IMR-90 (cell line): ENCODE measurements at regions not wholly inside any gene's neighbourhood (a gene's known extent, or its start where the extent isn't known, plus 50 kb on each side); places are given as distances from the start of the nearest gene placed in this dataset.

Experiments used
- ATAC-seq: fragments of 200-7000 bp; cut with Tn5 transposase; 2 replicates; pipeline ENCODE4 v1.9.1; 2020; ENCODE audit warnings: low read depth, mild to moderate bottlenecking, moderate library complexity
- BruUV-seq: library from RNA; stranded (reverse); fragments of 400-500 nt; replicated peaks from 2 replicates; lab custom pipeline; 2021; lab: Mats Ljungman, UMichigan
- CTCF ChIA-PET: fragments of 300-600 bp; formaldehyde crosslinking; extraction: SDS; loops from one replicate; lab custom pipeline; 2021; ENCODE audit warnings: antibody characterized with exemption; lab: Yijun Ruan, JAX
- POLR2A ChIA-PET: fragments of 300-600 bp; sonication (Branson Sonifier 250); formaldehyde crosslinking; loops from one replicate; lab custom pipeline; 2022; ENCODE audit warnings: antibody characterized with exemption; ENCODE audit not compliant: unreplicated experiment; lab: Charles Lee
- DNase-seq: peaks from one replicate; pipeline ENCODE4 v3.0.0; 2013
- H2AFZ ChIP-seq: replicated peaks from 2 replicates; pipeline ENCODE3; 2013; ENCODE audit warnings: low read length, mild to moderate bottlenecking; ENCODE audit not compliant: poor library complexity
- H2AK5ac ChIP-seq: 2 replicates; pipeline ENCODE4 v1.6.1; 2013; ENCODE audit warnings: low read depth, low read length, inconsistent platforms
- H2AK9ac ChIP-seq: replicated peaks from 2 replicates; pipeline ENCODE3; 2013; ENCODE audit warnings: mild to moderate bottlenecking, low read depth, low read length, moderate library complexity; ENCODE audit not compliant: poor library complexity
- H2BK120ac ChIP-seq: 2 replicates; pipeline ENCODE4 v1.6.1; 2013; ENCODE audit warnings: low read depth, low read length, inconsistent platforms
- H2BK15ac ChIP-seq: 3 replicates; pipeline ENCODE4 v1.6.1; 2013; ENCODE audit warnings: low read depth, low read length, inconsistent platforms
- H2BK20ac ChIP-seq: 2 replicates; pipeline ENCODE4 v1.6.1; 2013; ENCODE audit warnings: low read depth, mild to moderate bottlenecking, inconsistent platforms, low read length, moderate library complexity
- H2BK5ac ChIP-seq: 2 replicates; pipeline ENCODE4 v1.6.1; 2013; ENCODE audit warnings: mild to moderate bottlenecking, low read depth, low read length, inconsistent platforms; ENCODE audit not compliant: poor library complexity, severe bottlenecking
- H3K14ac ChIP-seq: replicated peaks from 2 replicates; pipeline ENCODE4 v1.6.1; 2013; ENCODE audit warnings: low read depth, low read length, inconsistent platforms
- H3K18ac ChIP-seq: 2 replicates; pipeline ENCODE4 v1.6.1; 2013; ENCODE audit warnings: low read depth, low read length, control low read depth
- H3K23ac ChIP-seq: 2 replicates; pipeline ENCODE4 v1.6.1; 2013; ENCODE audit warnings: low read depth, low read length, inconsistent platforms
- H3K27ac ChIP-seq: 2 replicates; pipeline ENCODE4 v1.5.1; 2013; ENCODE audit warnings: mild to moderate bottlenecking, control low read depth, low read length; ENCODE audit not compliant: insufficient read depth
- H3K27me3 ChIP-seq: 2 replicates; pipeline ENCODE4 v1.6.1; 2013; ENCODE audit warnings: low read length; ENCODE audit not compliant: control insufficient read depth, insufficient read depth
- H3K36me3 ChIP-seq: 2 replicates; pipeline ENCODE4 v1.6.1; 2013; ENCODE audit warnings: low read length, mixed read lengths; ENCODE audit not compliant: control insufficient read depth, insufficient read depth
- H3K4ac ChIP-seq: 2 replicates; pipeline ENCODE4 v1.6.1; 2013; ENCODE audit warnings: low read depth, low read length, inconsistent platforms
- H3K4me1 ChIP-seq: 2 replicates; pipeline ENCODE4 v1.6.1; 2013; ENCODE audit warnings: low read length, mixed read lengths; ENCODE audit not compliant: control insufficient read depth, insufficient read depth
- H3K4me2 ChIP-seq: 2 replicates; pipeline ENCODE4 v1.6.1; 2013; ENCODE audit warnings: low read depth, mild to moderate bottlenecking, control low read depth, low read length, moderate library complexity
- H3K4me3 ChIP-seq: 2 replicates; pipeline ENCODE4 v1.5.1; 2013; ENCODE audit warnings: low read depth, mild to moderate bottlenecking, control low read depth, low read length, moderate library complexity; ENCODE audit not compliant: insufficient read depth
- H3K56ac ChIP-seq: 2 replicates; pipeline ENCODE4 v1.6.1; 2013; ENCODE audit warnings: low read length, inconsistent platforms; ENCODE audit not compliant: insufficient read depth; ENCODE audit errors: extremely low read depth
- H3K79me1 ChIP-seq, 2 experiments: 2 replicates each; pipeline ENCODE4 v1.6.1; 2013; ENCODE audit warnings: low read length in 2 of 2, inconsistent platforms in 1 of 2, low read depth in 1 of 2
- H3K9ac ChIP-seq: 2 replicates; pipeline ENCODE4 v1.6.1; 2013; ENCODE audit warnings: low read depth, low read length, control low read depth
- H3K9me1 ChIP-seq: 2 replicates; pipeline ENCODE4 v1.6.1; 2013; ENCODE audit warnings: low read length, inconsistent platforms; ENCODE audit not compliant: insufficient read depth
- H3K9me3 ChIP-seq: 2 replicates; pipeline ENCODE4 v1.6.1; 2013; ENCODE audit warnings: low read length; ENCODE audit not compliant: control insufficient read depth, insufficient read depth
- H4K20me1 ChIP-seq: 2 replicates; pipeline ENCODE4 v1.6.1; 2013; ENCODE audit warnings: low read length, inconsistent platforms; ENCODE audit not compliant: insufficient read depth
- H4K5ac ChIP-seq: 2 replicates; pipeline ENCODE4 v1.6.1; 2013; ENCODE audit warnings: mild to moderate bottlenecking, low read depth, low read length, control low read depth
- H4K8ac ChIP-seq, 2 experiments: 2 replicates each; pipeline ENCODE4 v1.6.1; 2013; ENCODE audit warnings: low read depth in 2 of 2, low read length in 2 of 2, control low read depth in 1 of 2, inconsistent platforms in 1 of 2
- H4K91ac ChIP-seq: 2 replicates; pipeline ENCODE4 v1.6.1; 2013; ENCODE audit warnings: low read depth, low read length, inconsistent platforms; ENCODE audit not compliant: insufficient read depth
- CEBPB ChIP-seq: IDR thresholded peaks from 2 replicates; pipeline ENCODE4 v1.6.1; 2012; ENCODE audit warnings: low read depth, low read length, improper control_type of control experiment
- CTCF ChIP-seq: conservative IDR thresholded peaks from 2 replicates; pipeline ENCODE4 v1.5.1; 2012; ENCODE audit warnings: mild to moderate bottlenecking, low read depth, low read length, improper control_type of control experiment
- MAFK ChIP-seq: IDR thresholded peaks from 2 replicates; pipeline ENCODE4 v1.6.1; 2012; ENCODE audit warnings: low read depth, low read length, improper control_type of control experiment
- MAZ ChIP-seq: IDR thresholded peaks from 2 replicates; pipeline ENCODE4 v1.6.1; 2012; ENCODE audit warnings: low read depth, mild to moderate bottlenecking, low read length, improper control_type of control experiment, moderate library complexity, borderline replicate concordance
- MXI1 ChIP-seq: IDR thresholded peaks from 2 replicates; pipeline ENCODE4 v1.6.1; 2012; ENCODE audit warnings: low read depth, mild to moderate bottlenecking, low read length, moderate library complexity, borderline replicate concordance
- NFE2L2 ChIP-seq: fragments of 150-350 bp; IDR thresholded peaks from 2 replicates; pipeline ENCODE4 v1.6.1; 2016; ENCODE audit warnings: low read depth, mild to moderate bottlenecking, low read length
- POLR2A ChIP-seq: IDR thresholded peaks from 2 replicates; pipeline ENCODE4 v1.6.1; 2012; ENCODE audit warnings: mild to moderate bottlenecking, low read depth, low read length
- RAD21 ChIP-seq: IDR thresholded peaks from 2 replicates; pipeline ENCODE4 v1.6.1; 2012; ENCODE audit warnings: low read length, improper control_type of control experiment
- RCOR1 ChIP-seq: IDR thresholded peaks from 2 replicates; pipeline ENCODE4 v1.6.1; 2012; ENCODE audit warnings: mild to moderate bottlenecking, low read length, improper control_type of control experiment; ENCODE audit not compliant: insufficient replicate concordance
- USF2 ChIP-seq: fragments of 150-350 bp; IDR thresholded peaks from 2 replicates; pipeline ENCODE4 v1.6.1; 2017; ENCODE audit warnings: mild to moderate bottlenecking, antibody characterized with exemption, low read length, low read depth
- WGBS, 2 experiments: methylation state at CpG; one replicate each; pipeline versions ENCODE4 v1.1.5 to v1.1.7; 2013; ENCODE audit warnings: missing lambda C conversion rate in 2 of 2; ENCODE audit not compliant: insufficient read length in 1 of 2; ENCODE audit errors: extremely low coverage in 2 of 2; 5-methylcytosine and 5-hydroxymethylcytosine counted together
- dilution Hi-C: fragments of 300-500 bp; cut with HindIII; formaldehyde crosslinking; loops from one replicate; pipeline ENCODE4 v1.14.3; 2018; ENCODE audit warnings: low sequenced_read_pairs; ENCODE audit not compliant: unreplicated experiment
- in situ Hi-C: fragments of 300-500 bp; cut with MboI; formaldehyde crosslinking; loops from 3 replicates; pipeline ENCODE4 v1.14.3; 2019; ENCODE audit warnings: low sequenced_read_pairs, inconsistent platforms, mixed read lengths
- intact Hi-C: fragments of 100-400 bp; cut with micrococcal nuclease; formaldehyde crosslinking; loops from 2 replicates; pipeline ENCODE4 v1.10.0; 2022

DNA sequence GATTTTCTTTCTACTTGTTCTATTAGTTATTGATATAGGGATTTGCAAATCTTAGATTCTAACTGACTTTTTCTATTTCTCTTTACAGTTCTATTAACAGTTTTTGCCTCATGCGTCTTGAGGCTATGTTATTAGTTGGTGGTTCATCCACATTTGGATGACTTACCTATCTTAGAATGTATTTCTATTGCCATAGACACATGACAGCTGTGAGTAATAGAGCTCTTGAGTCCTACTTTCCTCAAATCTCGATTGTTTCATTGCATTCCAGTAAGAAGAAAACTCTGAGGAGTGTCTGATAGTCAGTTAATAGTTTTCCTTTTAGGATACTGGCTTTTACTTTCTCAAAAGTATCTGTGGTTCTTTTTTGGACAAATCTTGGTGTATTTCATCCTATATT lies 241.4 kb upstream of the ZNF32 start:
- dilution Hi-C loops: no loop called here
- H3K4me2 ChIP-seq: peak overlapping the region; percentile 52; the same call in 1 of the 2 replicates
- no peaks in the 10 kb centered on the region for H3K9me3 ChIP-seq
- H3K36me3 ChIP-seq: no peaks in the 10 kb centered on the region
- no peak overlapping the region for H2AFZ ChIP-seq
- no peak overlapping the region for H3K4me3 ChIP-seq
- TF ChIP-seq CTCF (no peak), RCOR1 (no peak), USF2 (no peak), POLR2A (no peak), RAD21 (no peak), MAFK (no peak), MXI1 (no peak), CEBPB (no peak), MAZ (no peak), NFE2L2 (no peak)
- BruUV-seq: no TSS peak
- no CpG with 5 or more reads among the region's 2 CpGs for WGBS, 2 experiments
- peak overlapping the region; percentile 54 for H2BK20ac ChIP-seq
- no peak overlapping the region for H3K23ac ChIP-seq
- no peak overlapping the region for H3K14ac ChIP-seq
- 0 out of 2 replicates have a peak overlapping the region, but pooled peaks have one; percentile 2 for H4K91ac ChIP-seq
- peak; percentile 61 for DNase-seq
- peak overlapping the region; percentile 75 to 78; a peak in 3 of 4 replicates for H4K8ac ChIP-seq
- no peak overlapping the region for H3K56ac ChIP-seq
- ATAC-seq: no peak
- in situ Hi-C loops: no loop called here
- peak overlapping the region; percentile 88; the same call in 1 of the 3 replicates for H2BK15ac ChIP-seq
- POLR2A ChIA-PET: no interaction called here
- no peak overlapping the region for H3K9ac ChIP-seq
- peak overlapping the region; percentile 56; the same call in 1 of the 2 replicates for H2BK120ac ChIP-seq
- no peak overlapping the region for H2AK9ac ChIP-seq
- CTCF ChIA-PET: no interaction called here
- peaks cover 16% of the 10 kb centered on the region for H3K4me1 ChIP-seq
- no peak overlapping the region for H4K5ac ChIP-seq
- peaks cover 15% of the 10 kb centered on the region for H3K9me1 ChIP-seq
- no peaks in the 10 kb centered on the region for H3K79me1 ChIP-seq
- no peaks in the 10 kb centered on the region for H4K20me1 ChIP-seq
- H3K27ac ChIP-seq: no peak overlapping the region
- no peaks in the 10 kb centered on the region for H3K27me3 ChIP-seq
- intact Hi-C loops: loop anchor here (5.0 kb wide), 1 partner anchor 48 kb away; no protein-coding TSS in a partner anchor
- H2AK5ac ChIP-seq: no peak overlapping the region
- H3K4ac ChIP-seq: peak overlapping the region; percentile 33; the same call in 1 of the 2 replicates
- H2BK5ac ChIP-seq: peak overlapping the region; percentile 77
- H3K18ac ChIP-seq: peak overlapping the region; percentile 63
